Large intestine (tissue), 3 donors: ENCODE measurements at regions not wholly inside any gene's neighbourhood (a gene's known extent, or its start where the extent isn't known, plus 50 kb on each side); places are given as distances from the start of the nearest gene placed in this dataset.

Experiments
- DNase-seq, 2 donors: peaks; one replicate each; pipeline versions ENCODE4 v3.0.0 to v3.0.0-alpha.2; 2013
- H3K27ac ChIP-seq: one replicate; pipeline ENCODE4 v1.5.1; 2013; ENCODE audit warnings: low read length
- H3K27me3 ChIP-seq: 2 replicates; pipeline ENCODE4 v1.6.1; 2013; ENCODE audit warnings: low read length; ENCODE audit not compliant: control insufficient read depth, insufficient read depth
- H3K36me3 ChIP-seq: 2 replicates; pipeline ENCODE4 v1.6.1; 2013; ENCODE audit warnings: low read length; ENCODE audit not compliant: control insufficient read depth, insufficient read depth
- H3K4me1 ChIP-seq: one replicate; pipeline ENCODE4 v1.6.1; 2013; ENCODE audit warnings: low read length; ENCODE audit not compliant: control insufficient read depth, insufficient read depth
- H3K4me3 ChIP-seq: one replicate; pipeline ENCODE4 v1.5.1; 2013; ENCODE audit warnings: low read length
- H3K9me3 ChIP-seq: one replicate; pipeline ENCODE4 v1.6.1; 2013; ENCODE audit warnings: mild to moderate bottlenecking, low read depth, low read length, moderate library complexity; ENCODE audit not compliant: control insufficient read depth
- WGBS: methylation state at CpG from one replicate; pipeline ENCODE4 v1.1.5; 2013; ENCODE audit warnings: low lambda C conversion rate; ENCODE audit not compliant: insufficient coverage; 5-methylcytosine and 5-hydroxymethylcytosine counted together

DNA sequence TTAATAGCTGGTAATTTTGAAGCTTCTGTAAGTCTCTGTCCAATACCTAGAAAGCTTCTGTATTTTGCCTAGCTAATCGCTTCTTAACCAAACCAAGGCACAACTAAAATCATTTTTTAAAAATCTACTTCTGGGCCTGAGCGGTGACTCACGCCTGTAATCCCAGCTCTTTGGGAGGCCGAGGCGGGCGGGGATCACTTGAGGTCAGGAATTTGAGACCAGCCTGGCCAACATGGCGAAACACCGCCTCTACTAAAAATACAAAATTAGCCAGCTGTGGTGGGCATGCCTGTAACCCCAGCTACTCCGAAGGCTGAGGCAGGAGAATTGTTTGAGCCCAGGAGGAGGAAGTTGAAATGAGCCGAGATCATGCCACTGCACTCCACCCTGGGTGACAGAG is 148.6 kb upstream of the FIGN start:
- H3K4me3 ChIP-seq, result no peak overlapping the region
- 83% methylated on average over 1 of the region's 10 CpGs for WGBS
- no peaks in the 10 kb centered on the region for H3K27me3 ChIP-seq
- no peak overlapping the region for H3K27ac ChIP-seq
- H3K9me3 ChIP-seq, result no peaks in the 10 kb centered on the region
- H3K4me1 ChIP-seq, result no peaks in the 10 kb centered on the region
- DNase-seq, result no peak
- H3K36me3 ChIP-seq, result no peaks in the 10 kb centered on the region

DNA sequence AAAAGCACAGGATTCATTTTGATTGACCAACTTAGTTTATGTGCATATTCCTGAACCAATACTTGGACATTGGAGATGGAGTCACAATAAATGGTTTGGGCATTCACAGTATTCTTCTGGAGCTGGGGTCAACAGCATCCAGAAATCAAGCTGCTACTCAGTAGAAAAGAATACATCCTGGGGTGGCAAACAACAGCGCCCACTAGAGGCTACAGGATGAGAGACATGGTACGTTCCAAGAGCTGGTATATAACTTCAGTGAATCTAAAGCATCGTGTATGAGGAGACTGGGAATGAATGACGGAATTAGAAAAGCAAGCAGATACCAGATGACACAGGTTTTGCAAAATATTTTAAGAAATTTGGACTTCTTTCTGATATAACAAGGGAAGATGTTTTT is 142.9 kb upstream of the FIGN start:
- Histone ChIP-seq H3K4me3 (no peak overlapping the region), H3K27me3 (no peaks in the 10 kb centered on the region), H3K4me1 (no peaks in the 10 kb centered on the region), H3K9me3 (no peaks in the 10 kb centered on the region), H3K36me3 (no peaks in the 10 kb centered on the region), H3K27ac (no peak overlapping the region)
- 80% methylated on average over 2 of the region's 4 CpGs for WGBS
- no peak for DNase-seq

DNA sequence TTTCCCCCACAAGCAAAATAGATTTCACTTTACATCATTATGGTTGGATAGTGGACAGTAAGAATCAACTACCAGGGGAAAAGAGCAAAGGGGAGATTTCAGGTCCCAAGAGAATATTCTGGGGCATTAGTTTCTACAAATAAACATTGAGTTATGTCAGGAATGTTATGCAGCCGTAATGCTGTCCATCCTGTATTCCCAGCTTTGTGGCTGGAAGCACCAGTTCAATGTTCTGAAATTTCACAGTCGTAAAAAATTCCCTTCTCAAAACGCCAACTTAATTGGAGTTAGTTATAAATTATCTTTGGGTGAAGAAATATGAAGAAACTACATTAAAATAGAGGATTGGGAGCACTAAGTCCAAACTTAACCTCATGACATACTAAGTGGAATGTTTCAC is 141.5 kb upstream of the FIGN start:
- WGBS, result no CpG with 5 or more reads among the region's 3 CpGs
- no peaks in the 10 kb centered on the region for H3K27me3 ChIP-seq
- H3K4me3 ChIP-seq, result no peak overlapping the region
- no peak for DNase-seq
- H3K9me3 ChIP-seq, result no peaks in the 10 kb centered on the region
- H3K36me3 ChIP-seq, result no peaks in the 10 kb centered on the region
- H3K4me1 ChIP-seq, result no peaks in the 10 kb centered on the region
- H3K27ac ChIP-seq, result no peak overlapping the region

DNA sequence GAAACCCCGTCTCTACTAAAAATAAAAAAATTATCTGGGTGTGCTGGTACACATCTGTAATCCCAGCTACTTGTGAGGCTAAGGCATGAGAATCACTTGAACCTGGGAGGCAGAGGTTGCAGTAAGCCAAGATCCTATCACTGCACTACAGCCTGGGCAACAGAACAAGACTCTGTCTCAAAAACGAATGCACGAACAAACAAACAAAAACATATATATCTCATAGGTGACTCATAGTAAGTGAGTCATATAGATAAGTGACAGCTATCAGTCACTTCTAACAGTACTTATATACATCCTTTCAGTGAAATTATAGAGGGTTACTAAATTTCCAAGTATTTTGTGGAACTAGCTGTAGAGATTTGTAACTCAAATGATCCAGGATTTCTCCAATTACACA is 127.3 kb upstream of the FIGN start:
- Histone ChIP-seq H3K9me3 (no peaks in the 10 kb centered on the region), H3K27ac (no peak overlapping the region), H3K4me1 (no peaks in the 10 kb centered on the region), H3K36me3 (no peaks in the 10 kb centered on the region), H3K4me3 (no peak overlapping the region), H3K27me3 (no peaks in the 10 kb centered on the region)
- no CpG with 5 or more reads among the region's 3 CpGs for WGBS
- DNase-seq, result no peak

DNA sequence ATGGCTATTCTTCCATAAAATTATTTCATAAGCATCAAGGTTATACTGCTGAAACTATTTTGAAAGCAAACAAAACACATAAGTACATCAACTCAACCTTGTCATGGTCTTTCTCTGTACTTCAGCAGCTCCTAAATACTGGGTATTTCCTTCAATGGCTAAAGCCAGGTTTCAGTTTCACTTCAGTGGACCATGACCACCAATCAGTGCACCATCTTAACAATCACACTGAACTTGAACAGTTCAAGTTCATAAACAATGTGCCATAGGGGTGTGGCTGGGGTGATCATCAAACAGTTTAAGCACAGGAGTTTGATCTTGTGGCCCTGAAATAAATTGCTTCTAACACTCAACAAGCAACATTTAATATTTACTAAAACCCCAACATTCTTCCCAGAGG is 124.1 kb upstream of the FIGN start:
- no peaks in the 10 kb centered on the region for H3K9me3 ChIP-seq
- no peaks in the 10 kb centered on the region for H3K27me3 ChIP-seq
- no peaks in the 10 kb centered on the region for H3K36me3 ChIP-seq
- peak in 1 of 2 donors; percentile 9 for DNase-seq
- no peak overlapping the region for H3K4me3 ChIP-seq
- H3K4me1 ChIP-seq, result no peaks in the 10 kb centered on the region
- no peak overlapping the region for H3K27ac ChIP-seq

DNA sequence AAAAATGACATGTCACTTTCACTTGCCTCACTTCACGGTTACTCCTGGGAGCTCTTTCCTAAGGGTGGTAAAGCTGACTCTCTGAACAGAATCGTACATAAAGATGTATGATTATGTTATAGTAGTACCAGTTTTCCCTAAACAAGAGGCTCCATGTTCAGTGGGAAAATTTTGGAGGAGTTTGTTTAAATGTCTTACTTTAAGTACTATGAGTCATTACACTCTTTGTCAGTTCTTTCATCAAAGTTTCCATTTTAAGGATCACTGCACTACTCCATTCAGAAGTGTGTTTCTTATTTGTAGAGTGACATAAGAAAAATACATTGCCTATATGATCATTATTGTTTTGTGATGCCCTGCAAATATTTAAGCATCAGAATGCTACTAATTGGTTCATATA is 121.1 kb upstream of the FIGN start:
- no peak overlapping the region for H3K4me3 ChIP-seq
- no peak overlapping the region for H3K27ac ChIP-seq
- H3K4me1 ChIP-seq, result no peaks in the 10 kb centered on the region
- DNase-seq, result no peak
- WGBS, result 11% methylated on average over 1 of the region's 2 CpGs
- H3K27me3 ChIP-seq, result no peaks in the 10 kb centered on the region
- H3K9me3 ChIP-seq, result no peaks in the 10 kb centered on the region
- H3K36me3 ChIP-seq, result no peaks in the 10 kb centered on the region

DNA sequence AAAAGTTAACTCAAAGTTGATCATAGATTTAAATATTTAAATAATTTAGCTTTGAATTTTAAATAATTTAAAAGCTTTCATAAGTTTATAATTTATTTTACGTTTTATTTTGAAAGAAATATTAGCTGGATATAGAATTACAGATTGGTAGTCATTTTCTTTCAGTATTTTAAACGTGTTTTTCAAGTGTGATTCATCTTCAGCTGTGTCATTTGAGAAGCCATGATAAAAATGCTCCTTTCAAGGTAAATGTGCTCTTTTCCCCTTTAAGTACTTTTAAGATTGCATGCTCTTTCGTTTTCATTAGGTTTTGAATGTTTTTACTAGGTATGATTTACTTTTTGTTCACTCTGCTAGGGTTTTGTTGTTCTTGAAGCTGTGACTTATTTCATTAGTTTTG is 116.8 kb upstream of the FIGN start:
- Histone ChIP-seq H3K27ac (no peak overlapping the region), H3K4me1 (no peaks in the 10 kb centered on the region), H3K4me3 (no peak overlapping the region), H3K9me3 (no peaks in the 10 kb centered on the region), H3K27me3 (no peaks in the 10 kb centered on the region), H3K36me3 (no peaks in the 10 kb centered on the region)
- no peak for DNase-seq
- WGBS, result 65% methylated on average over 3 of the region's 3 CpGs

DNA sequence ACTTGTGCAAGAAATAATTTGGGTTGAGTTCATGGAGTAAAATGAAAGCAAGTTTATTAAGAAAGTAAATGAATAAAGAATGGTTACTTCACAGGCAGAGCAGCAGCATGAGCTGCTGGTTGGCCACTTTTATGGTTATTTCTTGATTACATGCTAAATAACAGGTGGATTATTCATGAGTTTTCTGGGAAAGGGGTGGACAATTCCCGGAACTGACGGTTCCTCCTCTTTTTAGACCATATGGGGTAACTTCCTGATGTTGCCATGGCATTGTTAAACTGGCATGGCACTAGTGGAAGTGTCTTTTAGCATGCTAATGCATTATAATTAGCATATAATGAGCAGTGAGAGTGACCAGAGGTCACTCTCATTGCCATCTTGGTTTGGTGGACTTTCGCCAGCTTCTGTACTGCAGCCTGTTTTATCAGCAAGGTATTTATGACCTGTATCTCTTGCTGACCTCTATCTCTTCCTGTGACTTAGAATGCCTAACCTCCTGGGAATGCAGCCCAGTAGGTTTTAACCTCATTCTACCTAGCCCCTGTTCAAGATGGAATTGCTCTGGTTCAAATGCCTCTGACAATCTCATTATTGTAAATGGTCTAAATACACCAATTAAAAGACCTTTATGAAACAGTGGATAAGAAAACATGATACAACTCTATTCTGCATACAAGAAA is 114.1 kb upstream of the FIGN start:
- no peaks in the 10 kb centered on the region for H3K27me3 ChIP-seq
- no peaks in the 10 kb centered on the region for H3K36me3 ChIP-seq
- H3K4me1 ChIP-seq, result no peaks in the 10 kb centered on the region
- DNase-seq, result no peak
- WGBS, result no CpG with 5 or more reads among the region's 3 CpGs
- no peak overlapping the region for H3K27ac ChIP-seq
- no peaks in the 10 kb centered on the region for H3K9me3 ChIP-seq
- H3K4me3 ChIP-seq, result no peak overlapping the region

DNA sequence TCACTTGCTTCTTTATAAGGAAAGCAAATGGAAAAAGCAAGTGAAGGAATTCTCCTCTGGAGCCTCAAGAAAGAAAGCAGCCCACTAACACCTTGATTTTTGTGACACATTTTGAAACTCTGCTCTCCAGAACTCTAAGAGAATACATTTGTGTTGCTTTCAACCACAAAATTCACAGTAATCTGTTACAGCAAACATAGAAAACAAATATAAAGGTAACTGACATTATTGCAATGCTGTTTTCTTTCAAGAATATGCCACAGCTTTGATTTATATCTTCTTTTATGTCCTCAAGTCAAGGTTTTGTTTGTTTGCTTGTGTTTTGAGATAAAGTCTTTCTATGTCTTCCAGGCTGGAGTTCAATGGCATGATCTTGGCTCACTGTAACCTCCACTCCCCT is 103.1 kb upstream of the FIGN start:
- H3K9me3 ChIP-seq, result no peaks in the 10 kb centered on the region
- DNase-seq, result no peak
- no peak overlapping the region for H3K4me3 ChIP-seq
- H3K36me3 ChIP-seq, result no peaks in the 10 kb centered on the region
- H3K27ac ChIP-seq, result no peak overlapping the region
- H3K4me1 ChIP-seq, result no peaks in the 10 kb centered on the region
- no peaks in the 10 kb centered on the region for H3K27me3 ChIP-seq

DNA sequence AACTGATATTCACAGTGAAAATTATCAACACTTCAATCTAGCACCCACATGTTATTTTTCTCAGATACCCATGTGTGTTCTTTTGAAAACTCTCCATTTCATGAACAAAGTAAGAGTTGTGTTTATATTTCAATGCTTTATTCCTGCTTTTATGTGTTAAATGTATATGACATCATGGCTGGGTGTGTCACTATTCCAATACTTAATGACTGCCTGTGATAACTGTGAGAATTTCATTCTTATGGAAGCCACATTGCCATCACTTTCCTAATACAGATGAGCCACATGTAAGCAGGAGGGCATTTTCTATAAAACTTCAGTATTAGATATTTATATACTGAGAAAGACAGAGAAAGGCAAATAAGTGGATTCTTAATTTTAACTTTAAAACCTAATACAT is 100.4 kb upstream of the FIGN start:
- H3K27me3 ChIP-seq, result no peaks in the 10 kb centered on the region
- H3K4me1 ChIP-seq, result no peaks in the 10 kb centered on the region
- no peaks in the 10 kb centered on the region for H3K36me3 ChIP-seq
- no peak overlapping the region for H3K27ac ChIP-seq
- H3K9me3 ChIP-seq, result no peaks in the 10 kb centered on the region
- no peak overlapping the region for H3K4me3 ChIP-seq
- no peak for DNase-seq

DNA sequence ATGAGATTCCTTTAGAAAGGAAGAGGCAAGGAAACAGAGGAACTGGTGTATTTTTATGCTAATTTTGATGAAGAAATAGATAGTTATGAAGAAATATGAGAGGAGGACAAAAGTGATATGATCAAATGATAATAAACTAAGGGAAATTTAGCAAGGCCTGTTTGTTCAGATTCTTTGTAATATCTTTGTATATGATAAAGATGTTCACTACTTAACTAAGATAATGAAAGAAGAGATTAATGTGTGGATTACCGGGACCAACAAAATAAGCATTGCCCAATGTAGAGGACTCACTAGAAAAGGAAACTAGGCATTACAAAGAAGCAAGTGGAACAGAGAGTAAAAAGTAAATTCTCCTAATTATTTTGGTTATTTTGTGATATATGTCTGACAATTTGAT is 99.0 kb upstream of the FIGN start:
- H3K27ac ChIP-seq, result no peak overlapping the region
- no peaks in the 10 kb centered on the region for H3K36me3 ChIP-seq
- H3K4me1 ChIP-seq, result no peaks in the 10 kb centered on the region
- 80% methylated on average over 1 of the region's 1 CpG for WGBS
- H3K4me3 ChIP-seq, result no peak overlapping the region
- H3K9me3 ChIP-seq, result no peaks in the 10 kb centered on the region
- no peaks in the 10 kb centered on the region for H3K27me3 ChIP-seq
- DNase-seq, result no peak
